Memory B cell (primary cell): ENCODE measurements at regions not wholly inside any gene's neighbourhood (a gene's known extent, or its start where the extent isn't known, plus 50 kb on each side); places are given as distances from the start of the nearest gene placed in this dataset.

Experiments
- ATAC-seq: fragments of 150-1000 bp; cut with Tn5 transposase; 2 replicates; pipeline ENCODE4 v1.10.0; 2021; ENCODE audit warnings: low read depth, mild to moderate bottlenecking, moderate library complexity
- DNase-seq, 2 donors: peaks; one replicate each; pipeline ENCODE4 v3.0.0; 2022; ENCODE audit warnings: low spot score in 2 of 2
- H3K27ac Mint-ChIP-seq: one replicate; pipeline ENCODE4 v1.8.0; 2022; ENCODE audit warnings: mild to moderate bottlenecking, moderate library complexity, mixed read lengths
- H3K27me3 Mint-ChIP-seq: one replicate; pipeline ENCODE4 v1.8.0; 2022; ENCODE audit warnings: mixed read lengths
- H3K36me3 Mint-ChIP-seq: one replicate; pipeline ENCODE4 v1.8.0; 2022; ENCODE audit warnings: mild to moderate bottlenecking, mixed read lengths
- H3K4me1 Mint-ChIP-seq: one replicate; pipeline ENCODE4 v1.8.0; 2022; ENCODE audit warnings: mixed read lengths
- H3K4me3 Mint-ChIP-seq: one replicate; pipeline ENCODE4 v1.8.0; 2022; ENCODE audit warnings: mild to moderate bottlenecking, moderate library complexity, mixed read lengths
- H3K9me3 Mint-ChIP-seq: one replicate; pipeline ENCODE4 v1.8.0; 2022; ENCODE audit warnings: mixed read lengths

DNA sequence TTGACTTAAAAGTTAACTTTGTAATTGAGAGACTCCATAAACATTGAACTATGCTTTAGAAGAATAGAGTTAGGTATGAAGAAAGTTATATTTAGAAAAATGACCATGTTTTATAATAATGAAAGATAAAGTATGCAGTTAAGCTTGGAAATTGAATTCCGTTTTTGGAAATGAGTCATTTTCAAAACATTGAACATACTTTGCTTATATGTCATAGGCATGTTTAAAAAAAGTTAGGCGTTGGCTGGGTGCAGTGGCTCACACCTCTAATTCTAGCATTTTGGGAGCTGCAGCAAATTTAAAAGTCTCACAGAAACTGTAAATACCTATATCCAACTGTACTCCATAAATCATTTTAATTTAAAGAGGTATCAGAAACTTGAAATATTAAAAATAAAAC lies 607.4 kb downstream of the CBLN2 start:
- Mint-ChIP-seq H3K9me3 (peaks cover 2% of the 10 kb centered on the region), H3K4me1 (no peaks in the 10 kb centered on the region), H3K36me3 (no peaks in the 10 kb centered on the region), H3K4me3 (no peak overlapping the region), H3K27me3 (no peaks in the 10 kb centered on the region), H3K27ac (no peak overlapping the region)
- ATAC-seq (no peak), DNase-seq (no peak)

- Mint-ChIP-seq H3K4me3 (no peak overlapping the region), H3K4me1 (no peaks in the 10 kb centered on the region), H3K27ac (no peak overlapping the region), H3K36me3 (peaks cover 4% of the 10 kb centered on the region), H3K27me3 (no peaks in the 10 kb centered on the region), H3K9me3 (peaks cover 10% of the 10 kb centered on the region)
- no peak for DNase-seq
- ATAC-seq = no peak
Measured at GRCh38 chr18:71919211-71919610, 624.9 kb downstream of the CBLN2 start.

DNA sequence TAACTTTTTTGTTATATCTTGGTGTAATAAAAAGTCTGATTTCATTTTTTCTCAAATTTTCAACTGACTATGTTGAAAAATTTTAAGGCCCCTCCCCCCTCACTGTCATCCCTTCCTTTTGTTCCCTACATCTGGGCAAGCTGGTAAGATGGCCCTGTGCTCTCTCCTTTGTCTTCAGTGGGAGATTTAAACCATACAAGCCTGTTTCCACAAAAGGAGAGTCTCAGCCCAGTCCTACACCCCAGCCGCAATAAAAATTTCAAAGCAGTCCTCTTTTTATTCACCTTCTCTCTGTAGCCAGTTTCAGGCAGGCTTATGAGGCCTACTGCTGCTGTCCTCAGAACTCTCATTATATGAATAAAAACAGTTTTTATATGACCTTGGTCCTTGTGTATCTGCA lies 630.5 kb downstream of the CBLN2 start:
- H3K36me3 Mint-ChIP-seq = no peaks in the 10 kb centered on the region

GRCh38 chr18:71902482-71902881 lies 641.7 kb downstream of the CBLN2 start:
- Mint-ChIP-seq H3K9me3 (no peaks in the 10 kb centered on the region), H3K36me3 (no peaks in the 10 kb centered on the region), H3K4me1 (no peaks in the 10 kb centered on the region), H3K27ac (no peak overlapping the region), H3K27me3 (no peaks in the 10 kb centered on the region), H3K4me3 (no peak overlapping the region)
- DNase-seq (no peak), ATAC-seq (no peak)

More for the DNA sequence above, 630.5 kb downstream of the CBLN2 start:
- H3K27ac Mint-ChIP-seq = no peak overlapping the region
- ATAC-seq (no peak), DNase-seq (no peak)
- H3K27me3 Mint-ChIP-seq = no peaks in the 10 kb centered on the region
- H3K4me1 Mint-ChIP-seq = no peaks in the 10 kb centered on the region
- no peak overlapping the region for H3K4me3 Mint-ChIP-seq
- peaks cover 3% of the 10 kb centered on the region for H3K9me3 Mint-ChIP-seq

GRCh38 chr18:71899707-71900472 lies 644.3 kb downstream of the CBLN2 start:
- Mint-ChIP-seq H3K27ac (no peak overlapping the region), H3K36me3 (no peaks in the 10 kb centered on the region), H3K9me3 (no peaks in the 10 kb centered on the region), H3K27me3 (no peaks in the 10 kb centered on the region), H3K4me1 (no peaks in the 10 kb centered on the region), H3K4me3 (no peak overlapping the region)
- DNase-seq (no peak), ATAC-seq (no peak)

DNA sequence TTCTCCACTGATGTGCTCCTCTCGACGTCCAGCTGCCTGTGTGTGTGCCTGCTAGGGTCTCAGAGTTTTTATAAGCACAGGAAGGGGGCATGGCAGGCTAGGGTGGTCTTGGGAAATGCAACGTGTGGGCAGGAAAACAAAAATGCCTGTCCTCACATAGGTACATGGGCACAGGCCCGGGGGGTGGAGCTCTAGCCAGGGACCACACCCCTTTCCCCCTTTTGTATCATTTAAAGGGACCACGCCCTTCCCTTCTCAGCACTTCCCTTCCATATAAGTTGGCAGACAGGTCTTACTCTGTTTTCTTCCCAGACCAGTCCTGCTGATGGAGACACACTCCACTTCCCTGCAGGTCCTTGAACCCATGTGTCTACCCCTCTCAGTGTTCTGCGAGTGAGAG lies 645.0 kb downstream of the CBLN2 start:
- H3K27ac Mint-ChIP-seq = no peak overlapping the region
- H3K4me1 Mint-ChIP-seq = no peaks in the 10 kb centered on the region
- H3K9me3 Mint-ChIP-seq = no peaks in the 10 kb centered on the region
- no peak for ATAC-seq
- H3K27me3 Mint-ChIP-seq = no peaks in the 10 kb centered on the region
- no peaks in the 10 kb centered on the region for H3K36me3 Mint-ChIP-seq
- no peak for DNase-seq
- no peak overlapping the region for H3K4me3 Mint-ChIP-seq

DNA sequence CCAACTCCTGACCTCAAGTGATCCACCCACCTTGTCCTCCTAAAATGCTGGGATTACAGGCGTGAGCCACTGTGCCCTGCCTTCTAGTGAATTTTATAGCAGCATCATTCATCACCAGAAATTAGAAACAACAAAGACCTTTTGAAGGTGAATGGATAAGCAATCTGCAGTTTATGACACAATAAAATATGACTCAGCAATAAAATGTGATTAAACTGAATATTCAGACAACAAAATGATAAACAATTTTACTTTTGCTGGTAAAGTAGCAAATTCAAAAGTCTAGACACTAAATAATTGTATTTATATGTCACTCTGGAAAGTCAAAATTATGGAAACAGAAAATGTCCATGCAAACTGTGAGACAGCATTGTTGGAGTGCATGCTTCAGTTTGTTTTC lies 656.6 kb downstream of the CBLN2 start:
- no peak overlapping the region for H3K27ac Mint-ChIP-seq
- no peaks in the 10 kb centered on the region for H3K36me3 Mint-ChIP-seq
- no peak for ATAC-seq

DNA sequence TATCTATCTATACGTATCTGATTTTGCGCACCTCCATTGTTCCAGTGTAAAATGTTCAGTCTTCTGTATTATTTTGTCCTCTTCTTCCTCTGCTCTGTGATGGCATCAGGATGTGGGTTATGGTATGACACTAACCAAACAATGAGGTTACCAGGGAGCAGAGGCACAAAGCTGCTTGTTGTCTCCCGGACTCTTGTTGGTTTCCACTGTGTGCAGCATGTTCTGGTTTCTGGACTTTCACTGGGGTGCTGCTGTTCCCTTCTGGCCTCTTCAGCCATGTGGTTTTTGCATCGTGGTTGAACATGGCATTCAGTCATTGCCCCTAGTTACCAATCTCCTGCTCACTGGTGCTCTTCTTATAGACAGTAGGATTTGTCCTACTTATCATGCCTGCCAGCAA lies 665.9 kb downstream of the CBLN2 start:
- DNase-seq (no peak), ATAC-seq (no peak)
- H3K27ac Mint-ChIP-seq = no peak overlapping the region
- no peaks in the 10 kb centered on the region for H3K27me3 Mint-ChIP-seq
- no peaks in the 10 kb centered on the region for H3K9me3 Mint-ChIP-seq
- no peaks in the 10 kb centered on the region for H3K4me1 Mint-ChIP-seq
- H3K4me3 Mint-ChIP-seq = no peak overlapping the region
- H3K36me3 Mint-ChIP-seq = no peaks in the 10 kb centered on the region

More for the DNA sequence above, 656.6 kb downstream of the CBLN2 start:
- no peak for DNase-seq
- Mint-ChIP-seq H3K27me3 (peaks cover 2% of the 10 kb centered on the region), H3K9me3 (peaks cover 5% of the 10 kb centered on the region), H3K4me1 (no peaks in the 10 kb centered on the region), H3K4me3 (no peak overlapping the region)

DNA sequence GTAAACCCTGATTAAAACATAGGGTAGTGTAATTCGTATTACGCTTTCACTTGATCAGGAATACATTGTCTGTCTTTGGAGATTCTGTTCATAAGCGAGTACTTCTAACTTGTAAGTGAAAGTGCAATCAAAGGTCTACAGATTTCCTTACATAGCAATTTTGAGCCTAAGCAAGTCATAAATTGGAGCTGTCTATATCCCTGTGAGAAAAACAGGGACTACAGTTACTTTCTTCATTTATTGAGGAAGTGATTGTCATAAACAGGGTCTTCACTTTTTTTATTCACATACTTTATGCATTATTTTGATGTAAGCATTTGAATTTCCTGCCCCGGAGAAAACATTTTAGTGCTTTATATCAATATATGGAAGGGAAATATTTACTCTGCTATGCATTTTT lies 670.4 kb downstream of the CBLN2 start:
- Mint-ChIP-seq H3K4me1 (no peaks in the 10 kb centered on the region), H3K36me3 (no peaks in the 10 kb centered on the region), H3K9me3 (no peaks in the 10 kb centered on the region), H3K27me3 (no peaks in the 10 kb centered on the region), H3K27ac (no peak overlapping the region), H3K4me3 (no peak overlapping the region)
- ATAC-seq (no peak), DNase-seq (no peak)

DNA sequence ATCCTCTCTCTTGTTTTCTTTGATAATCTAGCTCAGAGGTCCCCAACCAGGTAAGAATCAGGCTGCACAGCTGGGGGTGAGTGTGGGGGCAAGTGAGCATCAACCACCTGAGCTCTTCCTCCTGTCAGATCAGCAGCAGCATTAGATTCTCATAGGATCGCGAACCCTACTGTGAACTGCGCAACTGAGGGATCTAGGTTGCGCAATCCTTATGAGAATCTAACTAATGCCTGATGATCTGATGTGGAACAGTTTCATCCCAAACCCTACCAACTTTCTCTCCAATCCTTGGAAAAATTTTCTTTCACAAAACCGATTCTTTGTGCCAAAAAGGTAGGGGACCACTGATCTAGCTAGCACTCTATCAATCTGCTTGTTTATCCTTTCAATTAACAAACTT lies 678.3 kb downstream of the CBLN2 start:
- Mint-ChIP-seq H3K4me1 (no peaks in the 10 kb centered on the region), H3K4me3 (no peak overlapping the region), H3K27me3 (no peaks in the 10 kb centered on the region), H3K9me3 (peaks cover 2% of the 10 kb centered on the region), H3K27ac (no peak overlapping the region), H3K36me3 (no peaks in the 10 kb centered on the region)
- ATAC-seq (no peak), DNase-seq (no peak)

DNA sequence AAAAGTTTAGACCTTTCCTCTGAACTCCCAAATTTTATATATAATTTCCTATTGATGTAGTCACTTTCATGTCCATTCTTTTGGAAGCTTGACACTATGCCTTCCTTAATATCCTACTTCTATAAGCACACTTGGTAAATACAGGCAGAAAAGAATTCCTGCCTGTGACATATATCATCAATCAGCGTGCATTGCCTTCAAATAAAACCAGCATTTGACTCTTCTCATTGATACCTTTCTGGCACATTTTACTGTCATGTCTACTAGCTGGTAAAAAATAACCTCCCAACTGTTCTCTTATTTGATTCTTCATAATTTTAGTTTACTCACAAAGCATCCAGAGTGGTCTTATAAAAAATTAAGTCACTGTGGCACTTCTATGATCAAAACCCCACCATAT lies 693.5 kb downstream of the CBLN2 start:
- Mint-ChIP-seq H3K27ac (no peak overlapping the region), H3K9me3 (peaks cover 8% of the 10 kb centered on the region), H3K4me1 (peaks cover 2% of the 10 kb centered on the region), H3K36me3 (peaks cover 2% of the 10 kb centered on the region), H3K27me3 (no peaks in the 10 kb centered on the region), H3K4me3 (no peak overlapping the region)
- DNase-seq = no peak
- no peak for ATAC-seq

GRCh38 chr18:71849407-71849806 lies 694.7 kb downstream of the CBLN2 start:
- no peak for DNase-seq
- Mint-ChIP-seq H3K9me3 (peaks cover 7% of the 10 kb centered on the region), H3K27me3 (no peaks in the 10 kb centered on the region), H3K4me1 (peaks cover 2% of the 10 kb centered on the region), H3K27ac (no peak overlapping the region), H3K4me3 (no peak overlapping the region), H3K36me3 (peaks cover 2% of the 10 kb centered on the region)
- no peak for ATAC-seq

- Mint-ChIP-seq H3K27me3 (no peaks in the 10 kb centered on the region), H3K9me3 (peaks cover 7% of the 10 kb centered on the region), H3K4me1 (peaks cover 2% of the 10 kb centered on the region), H3K4me3 (no peak overlapping the region), H3K27ac (no peak overlapping the region), H3K36me3 (peaks cover 2% of the 10 kb centered on the region)
- DNase-seq = no peak
- ATAC-seq = no peak
Measured at GRCh38 chr18:71846716-71847115, 697.4 kb downstream of the CBLN2 start.

- Mint-ChIP-seq H3K4me3 (no peak overlapping the region), H3K4me1 (no peaks in the 10 kb centered on the region), H3K36me3 (peaks cover 2% of the 10 kb centered on the region), H3K27ac (no peak overlapping the region), H3K9me3 (peaks cover 5% of the 10 kb centered on the region), H3K27me3 (no peaks in the 10 kb centered on the region)
- DNase-seq (no peak), ATAC-seq (no peak)
Measured at GRCh38 chr18:71844814-71845213, 699.3 kb downstream of the CBLN2 start.

- no peaks in the 10 kb centered on the region for H3K36me3 Mint-ChIP-seq
- H3K9me3 Mint-ChIP-seq = peaks cover 2% of the 10 kb centered on the region
- ATAC-seq = no peak
- no peak overlapping the region for H3K4me3 Mint-ChIP-seq
- H3K27me3 Mint-ChIP-seq = no peaks in the 10 kb centered on the region
- no peak for DNase-seq
- H3K4me1 Mint-ChIP-seq = no peaks in the 10 kb centered on the region
- H3K27ac Mint-ChIP-seq = no peak overlapping the region
Measured at GRCh38 chr18:71842666-71843065, 701.5 kb downstream of the CBLN2 start.
